ENCODE measurements at regions not wholly inside any gene's neighbourhood (a gene's known extent, or its start where the extent isn't known, plus 50 kb on each side); places are given as distances from the start of the nearest gene placed in this dataset.

GRCh38 chr13:33690354-33690753 lies 127.6 kb upstream of the RFC3 start:
- no peak overlapping the region for H4K91ac ChIP-seq (ENCODE audit: low read length)
- H3K27ac ChIP-seq (ENCODE audit: low read length, poor library complexity, severe bottlenecking): no peak overlapping the region
- no peak overlapping the region for H4K8ac ChIP-seq (ENCODE audit: low read length)
- H3K27me3 ChIP-seq (ENCODE audit: control insufficient read depth in 1 of 2, insufficient read depth in 1 of 2, low read length in 2 of 2): no peaks in the 10 kb centered on the region
- no peak overlapping the region for H3K4me3 ChIP-seq (ENCODE audit: insufficient read depth in 1 of 2, low read depth in 1 of 2, low read length in 2 of 2)
- H2BK5ac ChIP-seq (ENCODE audit: low read depth, low read length, poor library complexity, severe bottlenecking): no peak overlapping the region
- no peak overlapping the region for H2AFZ ChIP-seq (ENCODE audit: low read depth, low read length)
- no peaks in the 10 kb centered on the region for H3K4me1 ChIP-seq (ENCODE audit: control insufficient read depth, insufficient read depth, low read depth, low read length)
- H3K79me1 ChIP-seq (replicated peaks; ENCODE audit: low read length, poor library complexity, severe bottlenecking): no peaks in the 10 kb centered on the region
- no peaks in the 10 kb centered on the region for H3K9me3 ChIP-seq (ENCODE audit: control insufficient read depth, low read length)
- no peak for DNase-seq
- no peak overlapping the region for H2BK12ac ChIP-seq (ENCODE audit: low read length in 2 of 2)
- H2AK5ac ChIP-seq (ENCODE audit: low read length, severe bottlenecking): no peak overlapping the region
- H2BK120ac ChIP-seq (ENCODE audit: low read depth, low read length): no peak overlapping the region
- no peak overlapping the region for H3K4ac ChIP-seq (ENCODE audit: low read depth in 1 of 2, low read length in 2 of 2)
- H2BK15ac ChIP-seq (ENCODE audit: low read depth, poor library complexity, severe bottlenecking): no peak overlapping the region
- no peaks in the 10 kb centered on the region for H3K36me3 ChIP-seq (ENCODE audit: control insufficient read depth in 1 of 2, insufficient read depth in 2 of 2, low read depth in 1 of 2, low read length in 2 of 2)
- 92% methylated on average over 9 of the region's 10 CpGs for WGBS
- H3K14ac ChIP-seq (ENCODE audit: low read length in 2 of 2): no peak overlapping the region
- H3K18ac ChIP-seq (ENCODE audit: low read depth in 1 of 2, low read length in 2 of 2): no peak overlapping the region
- H3K4me2 ChIP-seq (ENCODE audit: low read length, poor library complexity, severe bottlenecking): no peak overlapping the region
- H3K23ac ChIP-seq (ENCODE audit: low read length in 2 of 2): peak overlapping the region in 1 of 2 experiments; percentile 78
- no peak overlapping the region for H3K9ac ChIP-seq (ENCODE audit: low read length)

- no peak overlapping the region for H3K4me3 ChIP-seq (ENCODE audit: insufficient read depth in 1 of 2, low read depth in 1 of 2, low read length in 2 of 2)
- H3K27me3 ChIP-seq (ENCODE audit: control insufficient read depth in 1 of 2, insufficient read depth in 1 of 2, low read length in 2 of 2): no peaks in the 10 kb centered on the region
- no peak overlapping the region for H2BK120ac ChIP-seq (ENCODE audit: low read depth, low read length)
- no peak overlapping the region for H3K9ac ChIP-seq (ENCODE audit: low read length)
- no peaks in the 10 kb centered on the region for H3K36me3 ChIP-seq (ENCODE audit: control insufficient read depth in 1 of 2, insufficient read depth in 2 of 2, low read depth in 1 of 2, low read length in 2 of 2)
- no peak overlapping the region for H3K23ac ChIP-seq (ENCODE audit: low read length in 2 of 2)
- H2AFZ ChIP-seq (ENCODE audit: low read depth, low read length): no peak overlapping the region
- no peak overlapping the region for H3K14ac ChIP-seq (ENCODE audit: low read length in 2 of 2)
- H3K4me1 ChIP-seq (ENCODE audit: control insufficient read depth, insufficient read depth, low read depth, low read length): no peaks in the 10 kb centered on the region
- 93% methylated on average over 11 of the region's 11 CpGs for WGBS
- H3K9me3 ChIP-seq (ENCODE audit: control insufficient read depth, low read length): no peaks in the 10 kb centered on the region
- H2BK5ac ChIP-seq (ENCODE audit: low read depth, low read length, poor library complexity, severe bottlenecking): no peak overlapping the region
- no peak overlapping the region for H3K18ac ChIP-seq (ENCODE audit: low read depth in 1 of 2, low read length in 2 of 2)
- H2AK5ac ChIP-seq (ENCODE audit: low read length, severe bottlenecking): no peak overlapping the region
- no peaks in the 10 kb centered on the region for H3K79me1 ChIP-seq (replicated peaks; ENCODE audit: low read length, poor library complexity, severe bottlenecking)
- H3K4ac ChIP-seq (ENCODE audit: low read depth in 1 of 2, low read length in 2 of 2): no peak overlapping the region
- no peak overlapping the region for H4K8ac ChIP-seq (ENCODE audit: low read length)
- no peak overlapping the region for H4K91ac ChIP-seq (ENCODE audit: low read length)
- DNase-seq: no peak
- H3K4me2 ChIP-seq (ENCODE audit: low read length, poor library complexity, severe bottlenecking): no peak overlapping the region
- H2BK12ac ChIP-seq (ENCODE audit: low read length in 2 of 2): no peak overlapping the region
- no peak overlapping the region for H3K27ac ChIP-seq (ENCODE audit: low read length, poor library complexity, severe bottlenecking)
- H2BK15ac ChIP-seq (ENCODE audit: low read depth, poor library complexity, severe bottlenecking): no peak overlapping the region
Observed at GRCh38 chr13:33691980-33692379, 126.0 kb upstream of the RFC3 start.

- Histone ChIP-seq H3K79me1 (replicated peaks; ENCODE audit: low read length, poor library complexity, severe bottlenecking) (no peaks in the 10 kb centered on the region), H4K8ac (ENCODE audit: low read length) (no peak overlapping the region), H3K4me2 (ENCODE audit: low read length, poor library complexity, severe bottlenecking) (no peak overlapping the region), H3K9ac (ENCODE audit: low read length) (no peak overlapping the region), H3K9me3 (ENCODE audit: control insufficient read depth, low read length) (no peaks in the 10 kb centered on the region), H4K91ac (ENCODE audit: low read length) (no peak overlapping the region), H2BK5ac (ENCODE audit: low read depth, low read length, poor library complexity, severe bottlenecking) (no peak overlapping the region), H3K14ac (ENCODE audit: low read length in 2 of 2) (no peak overlapping the region), H3K18ac (ENCODE audit: low read depth in 1 of 2, low read length in 2 of 2) (no peak overlapping the region), H3K4ac (ENCODE audit: low read depth in 1 of 2, low read length in 2 of 2) (no peak overlapping the region), H2BK12ac (ENCODE audit: low read length in 2 of 2) (no peak overlapping the region), H3K27ac (ENCODE audit: low read length, poor library complexity, severe bottlenecking) (no peak overlapping the region), H3K27me3 (ENCODE audit: control insufficient read depth in 1 of 2, insufficient read depth in 1 of 2, low read length in 2 of 2) (no peaks in the 10 kb centered on the region), H2AK5ac (ENCODE audit: low read length, severe bottlenecking) (no peak overlapping the region), H3K4me1 (ENCODE audit: control insufficient read depth, insufficient read depth, low read depth, low read length) (peaks cover 1% of the 10 kb centered on the region), H2BK15ac (ENCODE audit: low read depth, poor library complexity, severe bottlenecking) (no peak overlapping the region), H3K23ac (ENCODE audit: low read length in 2 of 2) (no peak overlapping the region), H2BK120ac (ENCODE audit: low read depth, low read length) (no peak overlapping the region), H2AFZ (ENCODE audit: low read depth, low read length) (no peak overlapping the region), H3K36me3 (ENCODE audit: control insufficient read depth in 1 of 2, insufficient read depth in 2 of 2, low read depth in 1 of 2, low read length in 2 of 2) (no peaks in the 10 kb centered on the region), H3K4me3 (ENCODE audit: insufficient read depth in 1 of 2, low read depth in 1 of 2, low read length in 2 of 2) (no peak overlapping the region)
- 78% methylated on average over 2 of the region's 2 CpGs for whole genome bisulfite sequencing
- no peak for DNase-seq
Observed at GRCh38 chr13:33692531-33692930, 125.4 kb upstream of the RFC3 start.

GRCh38 chr13:33694546-33694945 lies 123.4 kb upstream of the RFC3 start:
- Histone ChIP-seq H3K4ac (ENCODE audit: low read depth in 1 of 2, low read length in 2 of 2) (no peak overlapping the region), H3K4me3 (ENCODE audit: insufficient read depth in 1 of 2, low read depth in 1 of 2, low read length in 2 of 2) (no peak overlapping the region), H3K27ac (ENCODE audit: low read length, poor library complexity, severe bottlenecking) (no peak overlapping the region), H3K4me1 (ENCODE audit: control insufficient read depth, insufficient read depth, low read depth, low read length) (peaks cover 3% of the 10 kb centered on the region), H3K36me3 (ENCODE audit: control insufficient read depth in 1 of 2, insufficient read depth in 2 of 2, low read depth in 1 of 2, low read length in 2 of 2) (no peaks in the 10 kb centered on the region), H2BK15ac (ENCODE audit: low read depth, poor library complexity, severe bottlenecking) (no peak overlapping the region), H2BK5ac (ENCODE audit: low read depth, low read length, poor library complexity, severe bottlenecking) (no peak overlapping the region), H2BK12ac (ENCODE audit: low read length in 2 of 2) (no peak overlapping the region), H3K9me3 (ENCODE audit: control insufficient read depth, low read length) (no peaks in the 10 kb centered on the region), H2AK5ac (ENCODE audit: low read length, severe bottlenecking) (no peak overlapping the region), H3K14ac (ENCODE audit: low read length in 2 of 2) (no peak overlapping the region), H3K18ac (ENCODE audit: low read depth in 1 of 2, low read length in 2 of 2) (no peak overlapping the region), H3K27me3 (ENCODE audit: control insufficient read depth in 1 of 2, insufficient read depth in 1 of 2, low read length in 2 of 2) (no peaks in the 10 kb centered on the region), H3K9ac (ENCODE audit: low read length) (no peak overlapping the region), H4K8ac (ENCODE audit: low read length) (no peak overlapping the region), H3K4me2 (ENCODE audit: low read length, poor library complexity, severe bottlenecking) (no peak overlapping the region), H2AFZ (ENCODE audit: low read depth, low read length) (no peak overlapping the region), H3K23ac (ENCODE audit: low read length in 2 of 2) (no peak overlapping the region), H2BK120ac (ENCODE audit: low read depth, low read length) (no peak overlapping the region), H3K79me1 (replicated peaks; ENCODE audit: low read length, poor library complexity, severe bottlenecking) (no peaks in the 10 kb centered on the region), H4K91ac (ENCODE audit: low read length) (no peak overlapping the region)
- no peak for DNase-seq
